ENCODE measurements at regions not wholly inside any gene's neighbourhood (a gene's known extent, or its start where the extent isn't known, plus 50 kb on each side); places are given as distances from the start of the nearest gene placed in this dataset.

GRCh38 chr4:149296503-149296902 is 519.1 kb downstream of the IQCM start:
- Mint-ChIP-seq H3K36me3 (ENCODE audit: low read depth) (no peaks in the 10 kb centered on the region), H3K27ac (no peak overlapping the region), H3K4me3 (no peak overlapping the region), H3K9me3 (no peaks in the 10 kb centered on the region), H3K4me1 (no peaks in the 10 kb centered on the region), H3K27me3 (no peaks in the 10 kb centered on the region)
- intact Hi-C loops (cut with micrococcal nuclease), result no loop called here
- DNase-seq, result no peak

- Mint-ChIP-seq H3K4me1 (no peaks in the 10 kb centered on the region), H3K9me3 (no peaks in the 10 kb centered on the region), H3K4me3 (no peak overlapping the region), H3K27ac (no peak overlapping the region), H3K27me3 (no peaks in the 10 kb centered on the region), H3K36me3 (ENCODE audit: low read depth) (no peaks in the 10 kb centered on the region)
- intact Hi-C loops (cut with micrococcal nuclease), result no loop called here
- DNase-seq, result no peak
Observed at GRCh38 chr4:149296084-149296483, 519.6 kb downstream of the IQCM start.

DNA sequence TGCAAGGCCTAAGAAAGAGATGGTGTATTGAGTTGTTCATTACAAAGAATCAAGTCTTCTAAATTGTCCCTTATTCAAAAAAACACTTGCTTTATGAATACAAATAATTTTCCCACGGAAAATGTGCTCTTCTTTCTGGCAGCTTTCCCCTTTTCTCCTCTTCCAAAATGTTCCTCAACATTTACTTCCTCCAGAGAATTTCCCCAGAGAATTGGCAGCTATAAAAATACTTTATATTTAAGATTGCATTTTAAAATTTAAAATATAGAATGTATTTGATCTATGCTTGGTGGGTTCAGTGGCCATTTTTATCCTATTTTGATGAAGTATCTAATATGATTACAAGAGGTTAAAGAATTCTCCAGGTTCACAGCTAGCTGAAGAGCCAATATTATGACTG is 521.0 kb downstream of the IQCM start:
- Mint-ChIP-seq H3K27ac (no peak overlapping the region), H3K4me1 (no peaks in the 10 kb centered on the region), H3K4me3 (no peak overlapping the region), H3K9me3 (no peaks in the 10 kb centered on the region), H3K27me3 (no peaks in the 10 kb centered on the region), H3K36me3 (ENCODE audit: low read depth) (no peaks in the 10 kb centered on the region)
- DNase-seq, result no peak
- intact Hi-C loops (cut with micrococcal nuclease), result no loop called here

DNA sequence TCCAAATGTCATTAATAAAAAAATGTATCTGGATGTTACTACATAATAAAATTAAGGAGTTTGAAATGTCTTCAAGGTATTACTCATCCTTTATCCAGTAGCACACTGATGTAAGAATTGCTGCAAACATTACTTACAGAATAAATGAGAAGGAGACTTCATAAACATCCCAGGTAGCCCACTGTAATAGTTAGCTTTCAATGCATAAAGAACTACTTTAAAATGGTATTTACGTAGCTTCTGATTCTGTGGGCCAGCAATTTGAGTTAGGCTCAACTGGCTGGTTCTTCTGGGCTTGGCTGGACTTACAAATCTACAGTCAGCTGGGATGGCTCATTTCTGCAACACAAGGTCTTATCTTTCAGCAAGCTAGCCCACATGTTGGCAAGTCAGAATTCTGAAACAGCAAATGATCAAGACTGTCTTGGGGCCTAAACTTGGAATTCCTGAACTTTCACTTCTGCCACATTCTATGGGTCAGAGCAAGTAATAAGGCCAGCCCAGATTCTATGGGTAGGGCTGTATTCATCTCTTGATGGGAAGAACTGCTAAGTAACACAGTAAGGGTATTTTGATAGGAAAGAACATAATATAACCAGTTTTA is 522.5 kb downstream of the IQCM start:
- Mint-ChIP-seq H3K4me3 (no peak overlapping the region), H3K27ac (no peak overlapping the region), H3K36me3 (ENCODE audit: low read depth) (no peaks in the 10 kb centered on the region), H3K9me3 (no peaks in the 10 kb centered on the region), H3K4me1 (no peaks in the 10 kb centered on the region), H3K27me3 (no peaks in the 10 kb centered on the region)
- intact Hi-C loops (cut with micrococcal nuclease), result no loop called here
- DNase-seq, result no peak

GRCh38 chr4:149292425-149293007 is 523.1 kb downstream of the IQCM start:
- Mint-ChIP-seq H3K9me3 (no peaks in the 10 kb centered on the region), H3K4me1 (no peaks in the 10 kb centered on the region), H3K27ac (no peak overlapping the region), H3K4me3 (no peak overlapping the region), H3K27me3 (no peaks in the 10 kb centered on the region), H3K36me3 (ENCODE audit: low read depth) (no peaks in the 10 kb centered on the region)
- intact Hi-C loops (cut with micrococcal nuclease), result no loop called here
- DNase-seq, result no peak

DNA sequence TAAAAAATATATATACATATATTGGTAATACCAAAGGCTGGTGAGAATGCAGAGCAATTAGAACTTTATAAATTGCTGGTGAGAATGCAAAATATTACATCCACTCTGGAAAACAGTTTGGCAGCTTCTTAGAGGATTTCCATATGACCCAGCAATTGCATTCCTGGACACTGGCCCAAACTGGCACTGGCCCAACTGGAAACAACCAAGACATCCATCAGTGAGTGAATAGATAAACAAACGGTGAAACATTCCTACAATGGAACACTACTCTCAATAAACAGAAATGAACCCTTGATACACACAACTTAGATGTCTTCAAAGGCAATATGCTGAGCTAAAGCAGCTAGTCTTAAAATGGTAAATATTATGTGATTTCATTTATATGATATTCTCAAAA is 524.2 kb downstream of the IQCM start:
- Mint-ChIP-seq H3K4me1 (no peaks in the 10 kb centered on the region), H3K27me3 (no peaks in the 10 kb centered on the region), H3K9me3 (no peaks in the 10 kb centered on the region), H3K36me3 (ENCODE audit: low read depth) (no peaks in the 10 kb centered on the region), H3K4me3 (no peak overlapping the region), H3K27ac (no peak overlapping the region)
- DNase-seq, result no peak
- intact Hi-C loops (cut with micrococcal nuclease), result no loop called here

GRCh38 chr4:149280806-149281205 is 534.8 kb downstream of the IQCM start:
- Mint-ChIP-seq H3K27ac (no peak overlapping the region), H3K36me3 (ENCODE audit: low read depth) (no peaks in the 10 kb centered on the region), H3K27me3 (no peaks in the 10 kb centered on the region), H3K4me3 (no peak overlapping the region), H3K9me3 (no peaks in the 10 kb centered on the region), H3K4me1 (no peaks in the 10 kb centered on the region)
- intact Hi-C loops (cut with micrococcal nuclease), result no loop called here
- no peak for DNase-seq

DNA sequence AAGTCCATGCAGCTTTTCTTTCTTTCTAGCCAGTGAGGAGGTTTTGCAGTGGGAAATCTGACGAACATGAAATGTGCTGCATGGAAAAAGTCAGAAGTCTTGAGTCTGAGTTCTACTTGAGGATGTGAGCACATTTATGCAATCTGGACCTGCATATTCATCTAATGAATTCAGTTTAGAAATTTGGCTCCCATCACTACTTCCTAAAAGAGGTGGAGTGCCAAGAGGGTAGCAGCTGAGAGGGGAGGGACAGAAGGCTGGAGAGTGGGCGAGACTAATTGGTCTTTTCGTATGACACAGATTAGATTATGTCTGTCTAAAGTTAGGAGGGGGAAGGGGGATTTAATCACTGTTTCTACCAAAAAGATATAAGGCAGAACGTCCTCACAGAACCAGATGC is 535.9 kb downstream of the IQCM start:
- Mint-ChIP-seq H3K36me3 (ENCODE audit: low read depth) (no peaks in the 10 kb centered on the region), H3K27ac (no peak overlapping the region), H3K9me3 (no peaks in the 10 kb centered on the region)

DNA sequence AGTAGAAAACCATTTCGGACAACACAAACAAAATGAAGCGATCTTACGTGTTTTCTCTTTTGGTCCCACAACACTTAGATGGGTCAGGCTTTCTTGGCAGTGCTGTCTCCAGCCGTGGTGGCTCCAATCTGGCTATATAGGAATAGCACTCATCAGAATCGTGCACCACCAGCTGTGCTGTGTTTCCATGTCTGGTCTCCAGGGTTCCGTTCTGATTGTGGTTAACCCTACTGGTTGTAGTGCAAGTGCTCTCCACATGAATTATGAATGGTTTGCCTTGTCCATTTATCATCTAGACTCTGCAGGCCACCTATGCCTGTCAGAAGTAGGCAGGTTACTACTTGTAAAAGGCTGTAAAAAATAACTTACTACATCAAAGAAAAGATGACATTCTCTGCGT is 536.3 kb downstream of the IQCM start:
- DNase-seq, result no peak
- no peaks in the 10 kb centered on the region for H3K9me3 Mint-ChIP-seq
- intact Hi-C loops (cut with micrococcal nuclease), result no loop called here
- H3K4me1 Mint-ChIP-seq, result no peaks in the 10 kb centered on the region
- no peaks in the 10 kb centered on the region for H3K27me3 Mint-ChIP-seq
- H3K27ac Mint-ChIP-seq, result no peak overlapping the region
- no peaks in the 10 kb centered on the region for H3K36me3 Mint-ChIP-seq (ENCODE audit: low read depth)
- H3K4me3 Mint-ChIP-seq, result no peak overlapping the region

More for the DNA sequence above, 535.9 kb downstream of the IQCM start:
- intact Hi-C loops (cut with micrococcal nuclease), result no loop called here
- DNase-seq, result no peak
- no peak overlapping the region for H3K4me3 Mint-ChIP-seq
- no peaks in the 10 kb centered on the region for H3K27me3 Mint-ChIP-seq
- H3K4me1 Mint-ChIP-seq, result no peaks in the 10 kb centered on the region

GRCh38 chr4:149277705-149278104 is 537.9 kb downstream of the IQCM start:
- Mint-ChIP-seq H3K9me3 (no peaks in the 10 kb centered on the region), H3K27me3 (no peaks in the 10 kb centered on the region), H3K4me3 (no peak overlapping the region), H3K27ac (no peak overlapping the region), H3K36me3 (ENCODE audit: low read depth) (no peaks in the 10 kb centered on the region), H3K4me1 (no peaks in the 10 kb centered on the region)
- intact Hi-C loops (cut with micrococcal nuclease), result no loop called here
- DNase-seq, result no peak

DNA sequence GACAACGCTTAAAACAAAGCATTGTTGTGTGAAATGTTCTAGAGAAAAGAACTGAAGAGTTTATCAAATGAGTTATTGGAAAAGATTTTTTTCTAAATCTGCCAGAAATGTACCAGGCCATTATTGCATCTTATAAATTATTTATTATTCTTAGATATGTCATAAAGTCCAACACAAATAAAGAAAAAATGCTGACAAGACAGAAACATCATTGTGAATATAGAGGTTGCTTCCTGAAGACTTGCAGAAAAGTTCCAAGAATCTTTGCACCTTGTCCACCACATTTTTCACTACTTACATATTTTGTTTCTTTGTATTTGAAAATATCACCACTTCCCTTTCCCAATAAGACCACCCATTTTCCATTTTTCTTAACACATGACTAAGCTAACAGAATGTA is 545.8 kb downstream of the IQCM start:
- Mint-ChIP-seq H3K9me3 (no peaks in the 10 kb centered on the region), H3K4me1 (no peaks in the 10 kb centered on the region), H3K36me3 (ENCODE audit: low read depth) (no peaks in the 10 kb centered on the region), H3K27me3 (no peaks in the 10 kb centered on the region), H3K4me3 (no peak overlapping the region), H3K27ac (no peak overlapping the region)
- intact Hi-C loops (cut with micrococcal nuclease), result loop anchor here (10.0 kb wide), 1 partner anchor 1285 kb away; no protein-coding TSS in a partner anchor
- DNase-seq, result no peak

DNA sequence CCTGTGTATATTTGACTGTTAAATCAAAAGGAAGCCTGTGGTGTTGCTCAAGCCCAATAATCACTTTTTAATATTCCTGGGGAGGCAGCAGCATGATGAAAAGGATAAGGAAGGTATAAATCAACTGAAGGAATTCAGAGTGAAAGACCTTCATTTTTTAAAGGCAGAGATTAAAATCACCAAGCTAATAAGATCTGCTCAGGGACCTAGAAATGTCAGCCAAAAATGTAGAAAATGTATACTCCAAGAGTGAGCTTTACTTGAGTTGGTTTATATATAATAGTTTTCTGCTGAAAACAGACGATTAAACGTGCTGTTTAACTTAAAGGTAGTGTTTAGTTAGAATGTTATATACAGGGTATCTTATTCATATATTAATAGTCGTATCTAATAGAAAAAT is 549.3 kb downstream of the IQCM start:
- H3K9me3 Mint-ChIP-seq, result no peaks in the 10 kb centered on the region
- no peaks in the 10 kb centered on the region for H3K4me1 Mint-ChIP-seq
- H3K27me3 Mint-ChIP-seq, result no peaks in the 10 kb centered on the region
- DNase-seq, result no peak
- intact Hi-C loops (cut with micrococcal nuclease), result loop anchor here (10.0 kb wide), 1 partner anchor 1282 kb away; no protein-coding TSS in a partner anchor
- H3K27ac Mint-ChIP-seq, result no peak overlapping the region
- no peak overlapping the region for H3K4me3 Mint-ChIP-seq
- no peaks in the 10 kb centered on the region for H3K36me3 Mint-ChIP-seq (ENCODE audit: low read depth)

- Mint-ChIP-seq H3K27me3 (no peaks in the 10 kb centered on the region), H3K36me3 (ENCODE audit: low read depth) (no peaks in the 10 kb centered on the region), H3K27ac (no peak overlapping the region), H3K9me3 (no peaks in the 10 kb centered on the region), H3K4me1 (no peaks in the 10 kb centered on the region), H3K4me3 (no peak overlapping the region)
- DNase-seq, result no peak
- intact Hi-C loops (cut with micrococcal nuclease), result loop anchor here (10.0 kb wide), 1 partner anchor 1281 kb away; no protein-coding TSS in a partner anchor
Observed at GRCh38 chr4:149265645-149266044, 550.0 kb downstream of the IQCM start.

GRCh38 chr4:149264093-149264733 is 551.4 kb downstream of the IQCM start:
- no peaks in the 10 kb centered on the region for H3K4me1 Mint-ChIP-seq
- no peaks in the 10 kb centered on the region for H3K9me3 Mint-ChIP-seq
- no peaks in the 10 kb centered on the region for H3K36me3 Mint-ChIP-seq (ENCODE audit: low read depth)
- intact Hi-C loops (cut with micrococcal nuclease), result loop anchor here (10.0 kb wide), 1 partner anchor 1279 kb away; no protein-coding TSS in a partner anchor
- no peak overlapping the region for H3K27ac Mint-ChIP-seq
- H3K27me3 Mint-ChIP-seq, result no peaks in the 10 kb centered on the region
- peak; percentile 65 for DNase-seq
- no peak overlapping the region for H3K4me3 Mint-ChIP-seq

All from activated CD4-positive, alpha-beta T cell treated with anti-CD3 and anti-CD28 coated beads, Interleukin-2, amount 10 ng/mL, durations not matched to agents 24 days and 14 days (primary cell).